DOHH2 (cell line): ENCODE measurements at regions not wholly inside any gene's neighbourhood (a gene's known extent, or its start where the extent isn't known, plus 50 kb on each side); places are given as distances from the start of the nearest gene placed in this dataset.

Source experiments
- H3F3A ChIP-seq: fragments of 200-600 bp; sonication (generic), shearing (Covaris generic); 2 replicates; pipeline ENCODE4 v1.6.0; 2016; ENCODE audit warnings: antibody characterized with exemption, mild to moderate bottlenecking; ENCODE audit not compliant: control insufficient read depth, insufficient read depth
- H3K27ac ChIP-seq: fragments of 200-600 bp; sonication (generic); 2 replicates; pipeline ENCODE4 v1.5.1; 2014; ENCODE audit warnings: low read depth, mild to moderate bottlenecking, low read length, moderate library complexity
- H3K27me3 ChIP-seq: fragments of 200-600 bp; sonication (generic); 2 replicates; pipeline ENCODE4 v1.6.1; 2014; ENCODE audit warnings: mild to moderate bottlenecking, low read length, mixed read lengths; ENCODE audit not compliant: control insufficient read depth
- H3K36me3 ChIP-seq: fragments of 200-600 bp; sonication (generic); 2 replicates; pipeline ENCODE4 v1.6.1; 2014; ENCODE audit warnings: mild to moderate bottlenecking, low read length, moderate library complexity, mixed read lengths; ENCODE audit not compliant: control insufficient read depth
- H3K4me1 ChIP-seq: fragments of 200-600 bp; sonication (generic); 2 replicates; pipeline ENCODE4 v1.6.1; 2014; ENCODE audit warnings: mild to moderate bottlenecking, low read length, mixed read lengths; ENCODE audit not compliant: control insufficient read depth
- H3K4me2 ChIP-seq: fragments of 200-600 bp; sonication (generic); 2 replicates; pipeline ENCODE4 v1.6.0; 2014; ENCODE audit warnings: mild to moderate bottlenecking, low read length, moderate library complexity
- H3K4me3 ChIP-seq: fragments of 200-600 bp; sonication (generic); 2 replicates; pipeline ENCODE4 v1.5.1; 2014; ENCODE audit warnings: mild to moderate bottlenecking, low read length, mixed read lengths
- H3K79me2 ChIP-seq: fragments of 200-600 bp; sonication (generic); 2 replicates; pipeline ENCODE4 v1.6.1; 2014; ENCODE audit warnings: mild to moderate bottlenecking, low read length, mixed read lengths; ENCODE audit not compliant: control insufficient read depth
- H3K9me2 ChIP-seq: fragments of 200-600 bp; sonication (generic); replicated peaks from 2 replicates; pipeline ENCODE4 v1.6.1; 2014; ENCODE audit warnings: mild to moderate bottlenecking, low read length, mixed read lengths; ENCODE audit not compliant: control insufficient read depth
- H3K9me3 ChIP-seq: fragments of 200-600 bp; sonication (generic); 2 replicates; pipeline ENCODE4 v1.6.1; 2014; ENCODE audit warnings: antibody characterized with exemption, low read length, mixed read lengths; ENCODE audit not compliant: control insufficient read depth, insufficient read depth
- H4K20me1 ChIP-seq: fragments of 200-600 bp; sonication (generic); 2 replicates; pipeline ENCODE4 v1.6.0; 2014; ENCODE audit warnings: low read depth, mild to moderate bottlenecking, antibody characterized with exemption, low read length, moderate library complexity; ENCODE audit not compliant: control insufficient read depth, insufficient read depth
- CTCF ChIP-seq: fragments of 200-600 bp; sonication (generic); IDR thresholded peaks from one replicate; pipeline ENCODE4 v1.5.1; 2014; ENCODE audit warnings: antibody characterized with exemption, mild to moderate bottlenecking, low read depth, low read length; ENCODE audit not compliant: poor library complexity, severe bottlenecking
- EZH2phosphoT487 ChIP-seq: fragments of 200-600 bp; sonication (generic); IDR thresholded peaks from 2 replicates; pipeline ENCODE4 v1.6.1; 2017; ENCODE audit warnings: borderline replicate concordance, mild to moderate bottlenecking, antibody characterized with exemption, low read length, moderate library complexity, mixed read lengths

DNA sequence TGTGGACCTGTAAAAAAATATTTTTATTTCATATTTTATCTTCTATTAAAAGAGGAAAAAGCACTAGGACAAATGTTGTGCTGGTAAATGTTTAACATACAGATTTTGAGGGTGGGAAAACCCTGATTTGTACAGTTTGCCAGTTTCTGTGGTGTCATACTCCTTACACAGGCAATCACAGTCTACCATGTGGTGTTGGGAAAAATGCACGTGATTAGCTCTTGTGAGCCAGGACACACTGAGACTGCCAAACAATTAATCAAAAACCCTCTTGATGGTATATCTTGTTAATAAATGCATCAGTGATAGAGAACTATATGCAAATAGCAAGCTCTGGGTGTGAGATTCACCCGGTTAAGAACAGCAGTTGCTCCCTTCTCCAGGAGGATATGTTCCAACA, 136.5 kb upstream of the ZC3H11B start:
- no peaks in the 10 kb centered on the region for H3F3A ChIP-seq
- H3K27me3 ChIP-seq, result no peaks in the 10 kb centered on the region
- no peak overlapping the region for H3K4me2 ChIP-seq
- no peaks in the 10 kb centered on the region for H3K4me1 ChIP-seq
- H3K79me2 ChIP-seq, result no peaks in the 10 kb centered on the region
- H3K27ac ChIP-seq, result no peak overlapping the region
- H3K9me2 ChIP-seq, result no peaks in the 10 kb centered on the region
- no peaks in the 10 kb centered on the region for H4K20me1 ChIP-seq
- H3K9me3 ChIP-seq, result no peaks in the 10 kb centered on the region
- TF ChIP-seq EZH2phosphoT487 (no peak), CTCF (no peak)
- no peak overlapping the region for H3K4me3 ChIP-seq
- no peaks in the 10 kb centered on the region for H3K36me3 ChIP-seq

- Histone ChIP-seq H4K20me1 (no peaks in the 10 kb centered on the region), H3K27ac (no peak overlapping the region), H3K9me2 (no peaks in the 10 kb centered on the region), H3K79me2 (no peaks in the 10 kb centered on the region), H3K27me3 (no peaks in the 10 kb centered on the region), H3K36me3 (no peaks in the 10 kb centered on the region), H3K9me3 (no peaks in the 10 kb centered on the region), H3K4me3 (no peak overlapping the region), H3K4me1 (no peaks in the 10 kb centered on the region), H3K4me2 (no peak overlapping the region), H3F3A (no peaks in the 10 kb centered on the region)
- TF ChIP-seq EZH2phosphoT487 (no peak), CTCF (no peak)
These were observed 133.2 kb upstream of the ZC3H11B start for GRCh38 chr1:219746141-219746540.

GRCh38 chr1:219744652-219745469, 132.0 kb upstream of the ZC3H11B start:
- Histone ChIP-seq H3K27ac (no peak overlapping the region), H3K79me2 (no peaks in the 10 kb centered on the region), H3K9me3 (no peaks in the 10 kb centered on the region), H3K4me3 (no peak overlapping the region), H3F3A (no peaks in the 10 kb centered on the region), H4K20me1 (no peaks in the 10 kb centered on the region), H3K9me2 (no peaks in the 10 kb centered on the region), H3K36me3 (no peaks in the 10 kb centered on the region), H3K27me3 (no peaks in the 10 kb centered on the region), H3K4me1 (no peaks in the 10 kb centered on the region), H3K4me2 (no peak overlapping the region)
- TF ChIP-seq EZH2phosphoT487 (no peak), CTCF (no peak)
